ENCODE measurements at regions not wholly inside any gene's neighbourhood (a gene's known extent, or its start where the extent isn't known, plus 50 kb on each side); places are given as distances from the start of the nearest gene placed in this dataset.
"Not testable (repeated sequence)": the region's sequence is repeated elsewhere in the genome, so short reads cannot be mapped to it uniquely, and the experiment has no call there.

DNA sequence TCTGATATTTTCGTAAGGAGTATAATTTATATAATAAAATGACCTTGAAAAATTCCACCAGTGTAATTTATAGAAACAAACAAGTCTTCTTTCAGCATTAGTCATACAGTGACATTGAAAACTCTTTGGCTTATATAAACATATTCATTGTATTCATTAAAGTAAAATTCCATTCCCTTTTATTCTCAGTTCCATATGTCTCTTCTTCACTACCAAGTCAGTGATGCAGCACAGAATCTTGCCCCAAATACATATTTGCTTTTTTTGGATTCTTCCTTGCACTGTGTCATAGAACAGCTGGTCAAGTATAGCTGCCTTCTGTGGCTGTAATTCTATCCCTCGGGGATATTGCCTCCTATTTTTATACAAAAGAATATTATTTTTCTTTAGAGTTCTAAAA, 884.5 kb upstream of the POT1 start (continued):
- no peak for TF ChIP-seq DEAF1 (CRISPR knock-in tag; IDR thresholded peaks at IDR 0.05)
- no peak for TF ChIP-seq RBM14 (IDR thresholded peaks at IDR 0.05; ENCODE audit: borderline replicate concordance, insufficient read depth, low read depth, low read length)

DNA sequence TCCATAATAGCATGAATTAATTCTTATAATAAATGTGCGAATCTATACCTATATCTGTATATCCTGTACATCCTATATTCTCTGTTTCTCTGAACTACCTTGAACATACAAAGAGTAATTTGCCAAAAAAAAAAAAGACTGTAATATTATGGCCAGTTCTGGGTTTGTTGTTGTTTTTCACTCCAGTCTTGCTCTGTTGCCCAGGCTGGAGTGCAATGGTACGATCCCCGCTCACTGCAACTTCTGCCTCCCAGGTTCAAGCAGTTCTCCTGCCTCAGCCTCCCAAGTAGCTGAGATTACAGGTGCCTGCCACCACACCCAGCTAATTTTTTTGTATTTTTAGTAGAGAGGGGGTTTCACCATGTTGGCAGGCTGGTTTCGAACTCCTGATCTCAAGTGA, 876.9 kb upstream of the POT1 start:
- H3K79me2 ChIP-seq (ENCODE audit: control insufficient read depth, insufficient read depth, low read length); H3K9ac ChIP-seq (ENCODE audit: insufficient read depth in 1 of 2, low read depth in 2 of 2, low read length in 2 of 2); H3K9me1 ChIP-seq (ENCODE audit: control insufficient read depth, insufficient read depth, low read length); H3K9me3 ChIP-seq (replicated peaks; ENCODE audit: control insufficient read depth, insufficient read depth, low read depth, low read length); ATAC-seq; FAIRE-seq; H3K4me3 ChIP-seq; H3K27ac ChIP-seq (ENCODE audit: extremely low read depth, low read depth, low read length); H3K4me1 ChIP-seq (replicated peaks in 1 of 2; ENCODE audit: control insufficient read depth in 2 of 2, insufficient read depth in 2 of 2, low read length in 2 of 2); H4K20me1 ChIP-seq (replicated peaks; ENCODE audit: control insufficient read depth, insufficient read depth, low read length); H3K27me3 ChIP-seq (ENCODE audit: control insufficient read depth in 2 of 2, insufficient read depth in 2 of 2, low read length in 2 of 2); CTCF ChIA-PET (ENCODE audit: low intra/inter-chr PET ratio); BruUV-seq (replicated peaks); H2AFZ ChIP-seq (ENCODE audit: low read depth, low read length); intact Hi-C loops (cut with micrococcal nuclease); H3K36me3 ChIP-seq (ENCODE audit: control insufficient read depth, insufficient read depth, low read length); H3K4me2 ChIP-seq (ENCODE audit: insufficient read depth, low read length); DNase-seq (ENCODE audit: extremely low read depth in 1 of 4, low spot score in 3 of 4); in situ Hi-C loops (cut with MboI): not testable (repeated sequence)
- 0% methylated on average over 4 of the region's 4 CpGs for WGBS (ENCODE audit: insufficient coverage, low coverage, missing lambda C conversion rate)
- POLR2A ChIA-PET: interaction anchor here (0.8 kb wide), 1 partner anchor 23 kb away, joined by 4 read pairs; no protein-coding TSS in a partner anchor

DNA sequence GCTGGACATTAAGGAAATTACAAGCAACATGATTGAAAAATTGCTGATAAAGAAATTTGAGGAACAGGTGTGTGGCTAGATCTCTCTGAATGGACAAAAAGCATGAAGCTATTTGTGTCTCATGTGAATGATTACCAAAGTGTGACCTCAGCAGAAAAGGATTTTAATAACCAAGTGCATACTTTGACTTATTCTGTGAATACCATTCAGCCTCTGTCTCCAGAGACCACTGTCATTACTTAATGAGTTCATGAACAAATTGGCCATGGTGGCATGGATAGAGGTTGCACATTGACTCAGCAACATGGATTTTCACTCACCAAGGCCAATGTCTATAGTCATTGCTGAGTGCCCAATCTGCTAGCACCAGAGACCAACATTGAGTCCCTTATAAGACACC, 874.6 kb upstream of the POT1 start:
- ATAC-seq (no peak), FAIRE-seq (no peak), DNase-seq (ENCODE audit: extremely low read depth in 1 of 4, low spot score in 3 of 4) (no peak)
- Histone ChIP-seq H3K9me3 (replicated peaks; ENCODE audit: control insufficient read depth, insufficient read depth, low read depth, low read length) (no peaks in the 10 kb centered on the region), H3K36me3 (ENCODE audit: control insufficient read depth, insufficient read depth, low read length) (no peaks in the 10 kb centered on the region), H3K4me2 (ENCODE audit: insufficient read depth, low read length) (no peak overlapping the region), H3K4me1 (replicated peaks in 1 of 2; ENCODE audit: control insufficient read depth in 2 of 2, insufficient read depth in 2 of 2, low read length in 2 of 2) (no peaks in the 10 kb centered on the region), H3K9me1 (ENCODE audit: control insufficient read depth, insufficient read depth, low read length) (no peaks in the 10 kb centered on the region), H3K79me2 (ENCODE audit: control insufficient read depth, insufficient read depth, low read length) (no peaks in the 10 kb centered on the region), H3K27me3 (ENCODE audit: control insufficient read depth in 2 of 2, insufficient read depth in 2 of 2, low read length in 2 of 2) (no peaks in the 10 kb centered on the region), H3K4me3 (no peak overlapping the region), H2AFZ (ENCODE audit: low read depth, low read length) (no peak overlapping the region), H3K27ac (ENCODE audit: extremely low read depth, low read depth, low read length) (no peak overlapping the region), H3K9ac (ENCODE audit: insufficient read depth in 1 of 2, low read depth in 2 of 2, low read length in 2 of 2) (no peak overlapping the region), H4K20me1 (replicated peaks; ENCODE audit: control insufficient read depth, insufficient read depth, low read length) (no peaks in the 10 kb centered on the region)
- no TSS peak for BruUV-seq (replicated peaks)
- ChIA-PET POLR2A (no interaction called here), CTCF (ENCODE audit: low intra/inter-chr PET ratio) (no interaction called here)
- TF ChIP-seq MCM3 (IDR thresholded peaks at IDR 0.05): no peak
- TF ChIP-seq ZNF316 (IDR thresholded peaks at IDR 0.05): peak; percentile 13; the same call in 1 of the 2 replicates
- in situ Hi-C loops (cut with MboI): no loop called here
- intact Hi-C loops (cut with micrococcal nuclease): no loop called here
